Smooth muscle cell (in vitro differentiated cells): ENCODE measurements at regions not wholly inside any gene's neighbourhood (a gene's known extent, or its start where the extent isn't known, plus 50 kb on each side); places are given as distances from the start of the nearest gene placed in this dataset.

Experiments
- DNase-seq: peaks from one replicate; lab custom pipeline; 2025; ENCODE audit not compliant: unreplicated experiment; lab: John Stamatoyannopoulos, UW
- H2AFZ ChIP-seq: fragments of 200-600 bp; sonication (generic); 2 replicates; pipeline ENCODE4 v1.6.0; 2016; ENCODE audit warnings: antibody characterized with exemption, low read depth, mild to moderate bottlenecking
- H3F3A ChIP-seq: fragments of 200-600 bp; sonication (generic); 2 replicates; pipeline ENCODE4 v1.6.0; 2017; ENCODE audit warnings: antibody characterized with exemption, low read depth
- H3K27ac ChIP-seq: fragments of 200-600 bp; sonication (generic); 2 replicates; pipeline ENCODE4 v1.5.1; 2016; ENCODE audit warnings: low read depth, mild to moderate bottlenecking
- H3K27me3 ChIP-seq: fragments of 200-600 bp; sonication (generic); 2 replicates; pipeline ENCODE4 v1.6.1; 2016; ENCODE audit warnings: low read depth, mild to moderate bottlenecking
- H3K36me3 ChIP-seq: fragments of 200-600 bp; sonication (generic); 2 replicates; pipeline ENCODE4 v1.5.1; 2016; ENCODE audit warnings: low read depth
- H3K4me1 ChIP-seq: fragments of 200-600 bp; sonication (generic); 2 replicates; pipeline ENCODE4 v1.5.1; 2016; ENCODE audit warnings: low read depth
- H3K4me2 ChIP-seq: fragments of 200-600 bp; sonication (generic); 2 replicates; pipeline ENCODE4 v1.6.0; 2016; ENCODE audit warnings: mild to moderate bottlenecking
- H3K4me3 ChIP-seq: fragments of 200-600 bp; sonication (generic); 2 replicates; pipeline ENCODE4 v1.5.1; 2016; ENCODE audit warnings: mild to moderate bottlenecking
- H3K79me2 ChIP-seq: fragments of 200-600 bp; sonication (generic); 2 replicates; pipeline ENCODE4 v1.6.0; 2016; ENCODE audit warnings: low read depth, mild to moderate bottlenecking
- H3K9ac ChIP-seq: fragments of 200-600 bp; sonication (generic); 2 replicates; pipeline ENCODE4 v1.6.0; 2016; ENCODE audit warnings: low read depth
- H3K9me3 ChIP-seq: fragments of 200-600 bp; sonication (generic); replicated peaks from 2 replicates; pipeline ENCODE4 v1.5.1; 2016; ENCODE audit warnings: low read depth
- H4K20me1 ChIP-seq: fragments of 200-600 bp; sonication (generic); 2 replicates; pipeline ENCODE4 v1.6.0; 2016; ENCODE audit warnings: low read depth
- WGBS: methylation state at CpG from one replicate; pipeline ENCODE4 v1.1.7; 2016; ENCODE audit warnings: low lambda C conversion rate; 5-methylcytosine and 5-hydroxymethylcytosine counted together
- TF ChIP-seq, protein P1 (sequence below): fragments of 200-600 bp; sonication (generic); IDR thresholded peaks from 2 replicates; pipeline ENCODE4 v1.5.1; 2017; ENCODE audit warnings: borderline replicate concordance, mild to moderate bottlenecking, antibody characterized with exemption; ENCODE audit not compliant: insufficient read depth, poor library complexity, severe bottlenecking

DNA sequence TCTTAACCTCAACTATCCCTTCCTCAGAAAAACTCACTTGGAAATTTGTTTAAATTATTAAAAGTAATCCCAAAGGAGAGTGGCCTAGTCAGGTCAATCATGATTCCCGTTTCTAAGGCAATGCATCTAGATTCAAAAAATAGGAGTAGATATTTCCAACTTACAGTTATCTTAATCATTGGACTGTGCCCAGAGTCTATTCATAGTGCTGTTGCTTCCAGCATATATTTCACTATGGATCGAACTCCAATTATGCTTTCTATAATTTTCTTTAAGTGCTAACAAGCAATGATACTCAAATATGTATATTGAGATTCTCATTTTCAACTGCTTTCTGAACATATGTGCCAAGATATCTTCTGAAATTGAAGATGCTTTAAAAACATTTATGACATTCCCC lies 229.2 kb upstream of the NWD2 start:
- H3K4me2 ChIP-seq: no peak overlapping the region
- WGBS: 98% methylated on average over 2 of the region's 2 CpGs
- no peaks in the 10 kb centered on the region for H3K4me1 ChIP-seq

DNA sequence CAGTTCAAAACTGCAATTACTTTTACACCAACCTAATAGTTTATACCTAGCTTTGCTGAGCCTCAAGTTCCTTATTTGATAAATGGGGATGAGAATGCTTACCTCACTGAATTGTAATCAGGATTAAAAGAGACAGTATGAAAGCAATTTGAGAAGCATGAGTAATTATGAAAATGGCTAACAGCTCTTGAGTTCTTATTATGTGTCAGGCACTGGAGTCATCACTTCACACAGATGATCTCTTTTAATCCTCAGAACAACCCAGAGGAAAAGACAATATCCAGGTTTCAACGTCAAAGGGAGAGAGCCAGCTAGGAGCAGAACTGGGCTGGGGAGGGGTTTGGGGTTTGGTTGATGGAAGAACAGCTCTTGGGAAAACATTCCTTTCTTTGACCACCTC lies 221.0 kb upstream of the NWD2 start:
- Histone ChIP-seq H3K9me3 (no peaks in the 10 kb centered on the region), H3K4me3 (no peak overlapping the region), H2AFZ (no peak overlapping the region), H3K4me2 (no peak overlapping the region), H3F3A (no peaks in the 10 kb centered on the region), H3K9ac (no peak overlapping the region), H3K36me3 (no peaks in the 10 kb centered on the region), H3K27ac (no peak overlapping the region), H3K4me1 (no peaks in the 10 kb centered on the region), H4K20me1 (no peaks in the 10 kb centered on the region), H3K27me3 (no peaks in the 10 kb centered on the region), H3K79me2 (no peaks in the 10 kb centered on the region)
- DNase-seq: no peak
- 90% methylated on average over 1 of the region's 1 CpG for WGBS
- TF ChIP-seq, protein P1, sequence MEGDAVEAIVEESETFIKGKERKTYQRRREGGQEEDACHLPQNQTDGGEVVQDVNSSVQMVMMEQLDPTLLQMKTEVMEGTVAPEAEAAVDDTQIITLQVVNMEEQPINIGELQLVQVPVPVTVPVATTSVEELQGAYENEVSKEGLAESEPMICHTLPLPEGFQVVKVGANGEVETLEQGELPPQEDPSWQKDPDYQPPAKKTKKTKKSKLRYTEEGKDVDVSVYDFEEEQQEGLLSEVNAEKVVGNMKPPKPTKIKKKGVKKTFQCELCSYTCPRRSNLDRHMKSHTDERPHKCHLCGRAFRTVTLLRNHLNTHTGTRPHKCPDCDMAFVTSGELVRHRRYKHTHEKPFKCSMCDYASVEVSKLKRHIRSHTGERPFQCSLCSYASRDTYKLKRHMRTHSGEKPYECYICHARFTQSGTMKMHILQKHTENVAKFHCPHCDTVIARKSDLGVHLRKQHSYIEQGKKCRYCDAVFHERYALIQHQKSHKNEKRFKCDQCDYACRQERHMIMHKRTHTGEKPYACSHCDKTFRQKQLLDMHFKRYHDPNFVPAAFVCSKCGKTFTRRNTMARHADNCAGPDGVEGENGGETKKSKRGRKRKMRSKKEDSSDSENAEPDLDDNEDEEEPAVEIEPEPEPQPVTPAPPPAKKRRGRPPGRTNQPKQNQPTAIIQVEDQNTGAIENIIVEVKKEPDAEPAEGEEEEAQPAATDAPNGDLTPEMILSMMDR: no peak

More for the DNA sequence above, 229.2 kb upstream of the NWD2 start:
- H3K9ac ChIP-seq: no peak overlapping the region
- H3K9me3 ChIP-seq: no peaks in the 10 kb centered on the region
- H3K27ac ChIP-seq: no peak overlapping the region
- no peaks in the 10 kb centered on the region for H3F3A ChIP-seq
- H2AFZ ChIP-seq: no peak overlapping the region
- H3K36me3 ChIP-seq: no peaks in the 10 kb centered on the region
- H3K4me3 ChIP-seq: no peak overlapping the region
- TF ChIP-seq, protein P1: no peak
- no peaks in the 10 kb centered on the region for H3K27me3 ChIP-seq
- no peaks in the 10 kb centered on the region for H4K20me1 ChIP-seq
- H3K79me2 ChIP-seq: no peaks in the 10 kb centered on the region
- DNase-seq: no peak

DNA sequence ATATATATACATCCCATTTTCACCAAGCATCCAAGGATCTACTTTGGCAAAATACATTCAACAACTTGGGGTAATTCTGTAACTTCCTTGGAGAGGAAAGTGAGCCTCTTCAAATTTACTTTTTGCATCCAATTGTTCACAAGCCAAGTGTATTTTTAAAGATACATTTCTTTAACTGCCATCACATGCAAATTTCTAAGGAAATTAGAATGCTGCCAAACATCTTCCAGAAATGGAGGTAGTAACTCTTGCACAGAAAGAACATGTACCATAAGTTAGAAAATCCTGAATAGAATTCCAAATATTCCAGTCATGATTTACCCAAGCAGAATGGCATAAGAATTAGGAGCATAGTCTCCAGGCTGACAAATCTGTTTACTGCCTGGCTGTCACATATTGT lies 220.5 kb upstream of the NWD2 start:
- Histone ChIP-seq H3K27me3 (no peaks in the 10 kb centered on the region), H3K36me3 (no peaks in the 10 kb centered on the region), H3F3A (no peaks in the 10 kb centered on the region), H3K4me3 (no peak overlapping the region), H3K9me3 (no peaks in the 10 kb centered on the region), H4K20me1 (no peaks in the 10 kb centered on the region), H3K9ac (no peak overlapping the region), H3K27ac (no peak overlapping the region), H3K79me2 (no peaks in the 10 kb centered on the region), H2AFZ (no peak overlapping the region), H3K4me2 (no peak overlapping the region), H3K4me1 (no peaks in the 10 kb centered on the region)
- no peak for DNase-seq
- TF ChIP-seq, protein P1: no peak

DNA sequence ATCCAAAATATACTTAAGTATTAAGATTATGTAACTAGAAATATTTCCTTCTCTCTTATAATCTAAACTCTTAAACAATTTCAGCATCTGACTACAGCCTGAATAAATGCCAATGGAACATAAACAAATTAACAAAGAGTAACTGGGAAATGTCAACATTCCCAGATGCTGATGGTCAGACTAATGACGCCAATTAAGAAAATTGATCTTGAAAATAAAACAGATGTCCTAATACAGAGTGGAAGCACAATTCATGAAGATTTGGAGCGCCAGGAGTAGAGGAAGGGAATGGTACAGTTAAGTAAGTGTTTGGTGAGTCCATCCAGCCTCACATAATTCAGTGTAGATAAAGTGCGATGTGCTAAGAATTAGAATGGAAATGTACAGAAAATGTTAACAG lies 203.7 kb upstream of the NWD2 start:
- H3K4me3 ChIP-seq: no peak overlapping the region
- no peaks in the 10 kb centered on the region for H3K4me1 ChIP-seq
- no peak overlapping the region for H3K27ac ChIP-seq
- H4K20me1 ChIP-seq: no peaks in the 10 kb centered on the region
- no peaks in the 10 kb centered on the region for H3F3A ChIP-seq
- H3K27me3 ChIP-seq: no peaks in the 10 kb centered on the region
- no peak overlapping the region for H3K4me2 ChIP-seq
- no peaks in the 10 kb centered on the region for H3K36me3 ChIP-seq
- DNase-seq: no peak
- no peaks in the 10 kb centered on the region for H3K9me3 ChIP-seq
- no peaks in the 10 kb centered on the region for H3K79me2 ChIP-seq
- 84% methylated on average over 3 of the region's 3 CpGs for WGBS
- no peak overlapping the region for H2AFZ ChIP-seq
- H3K9ac ChIP-seq: no peak overlapping the region
- TF ChIP-seq, protein P1: no peak
